SH-SY5Y (cell line): ENCODE measurements at regions not wholly inside any gene's neighbourhood (a gene's known extent, or its start where the extent isn't known, plus 50 kb on each side); places are given as distances from the start of the nearest gene placed in this dataset.

Experiments used
- GATA2 ChIP-seq: IDR thresholded peaks from 2 replicates; pipeline ENCODE4 v1.6.1; 2011; ENCODE audit warnings: mild to moderate bottlenecking, low read depth, low read length
- GATA3 ChIP-seq: IDR thresholded peaks from 2 replicates; pipeline ENCODE4 v1.6.1; 2011; ENCODE audit warnings: low read depth, mild to moderate bottlenecking, low read length, moderate library complexity

- TF ChIP-seq GATA2 (no peak), GATA3 (no peak)
Observed at GRCh38 chr6:139732451-139732850, 358.0 kb upstream of the CITED2 start.
